Gastrocnemius medialis (tissue), 4 donors: ENCODE measurements at regions not wholly inside any gene's neighbourhood (a gene's known extent, or its start where the extent isn't known, plus 50 kb on each side); places are given as distances from the start of the nearest gene placed in this dataset.

Source experiments
- CTCF ChIP-seq, 5 experiments: fragments of 450-650 bp in 3 of 5; fragments of 200-600 bp in 2 of 5; sonication (generic) in 2 of 5; IDR thresholded peaks in 4 of 5; conservative IDR thresholded peaks in 1 of 5; 1 replicate in 4 of 5; 2 replicates in 1 of 5; pipeline ENCODE4 v1.5.1; 2016 to 2019; ENCODE audit warnings: antibody characterized with exemption in 5 of 5, mild to moderate bottlenecking in 3 of 5, moderate library complexity in 3 of 5
- POLR2A ChIP-seq, 2 donors: fragments of 450-650 bp; IDR thresholded peaks; one replicate each; pipeline ENCODE4 v1.6.1; 2017; ENCODE audit warnings: antibody characterized with exemption in 2 of 2, mild to moderate bottlenecking in 2 of 2, moderate library complexity in 2 of 2

GRCh38 chr11:100560606-100561005, 126.5 kb upstream of the ARHGAP42 start:
- no peak for TF ChIP-seq CTCF (IDR thresholded peaks at IDR 0.05 in 4 of 5, conservative IDR thresholded peaks at IDR 0.05 in 1 of 5)
- TF ChIP-seq POLR2A (IDR thresholded peaks at IDR 0.05): no peak
